A673 (cell line): ENCODE measurements at regions not wholly inside any gene's neighbourhood (a gene's known extent, or its start where the extent isn't known, plus 50 kb on each side); places are given as distances from the start of the nearest gene placed in this dataset.

ENCODE experiments used
- EZH2 ChIP-seq: fragments of 200-600 bp; sonication (generic); IDR thresholded peaks from 2 replicates; pipeline ENCODE4 v1.6.1; 2017; ENCODE audit warnings: borderline replicate concordance, low read depth, mild to moderate bottlenecking, mixed read lengths, antibody characterized with exemption, low read length; ENCODE audit not compliant: poor library complexity, severe bottlenecking
- TF ChIP-seq, protein P1 (sequence below): fragments of 300-800, 200-600 bp; sonication (generic); conservative IDR thresholded peaks from 2 replicates; pipeline ENCODE4 v1.5.1; 2017; ENCODE audit warnings: low read depth, mild to moderate bottlenecking, antibody characterized with exemption, low read length, moderate library complexity, mixed read lengths

DNA sequence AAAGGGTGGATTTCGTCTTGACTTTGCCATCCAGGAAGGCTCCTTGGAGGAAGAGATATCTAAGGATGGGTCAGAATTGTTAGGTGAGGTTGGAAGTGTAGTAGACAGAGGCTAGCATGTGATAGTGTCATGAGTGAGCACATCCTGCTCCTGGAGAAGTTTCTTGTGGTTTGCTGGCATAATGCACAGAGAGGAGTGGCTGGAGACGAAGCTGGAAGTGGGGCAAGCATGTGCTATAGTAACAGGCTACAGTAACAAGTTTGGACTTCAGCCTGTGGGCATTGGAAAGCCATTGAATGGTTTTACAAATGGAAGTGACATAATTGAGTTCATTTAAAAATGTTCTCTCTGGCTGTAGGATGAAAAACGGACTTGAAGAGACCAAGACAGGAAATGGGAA is 175.6 kb upstream of the VWC2 start:
- TF ChIP-seq, protein P1, sequence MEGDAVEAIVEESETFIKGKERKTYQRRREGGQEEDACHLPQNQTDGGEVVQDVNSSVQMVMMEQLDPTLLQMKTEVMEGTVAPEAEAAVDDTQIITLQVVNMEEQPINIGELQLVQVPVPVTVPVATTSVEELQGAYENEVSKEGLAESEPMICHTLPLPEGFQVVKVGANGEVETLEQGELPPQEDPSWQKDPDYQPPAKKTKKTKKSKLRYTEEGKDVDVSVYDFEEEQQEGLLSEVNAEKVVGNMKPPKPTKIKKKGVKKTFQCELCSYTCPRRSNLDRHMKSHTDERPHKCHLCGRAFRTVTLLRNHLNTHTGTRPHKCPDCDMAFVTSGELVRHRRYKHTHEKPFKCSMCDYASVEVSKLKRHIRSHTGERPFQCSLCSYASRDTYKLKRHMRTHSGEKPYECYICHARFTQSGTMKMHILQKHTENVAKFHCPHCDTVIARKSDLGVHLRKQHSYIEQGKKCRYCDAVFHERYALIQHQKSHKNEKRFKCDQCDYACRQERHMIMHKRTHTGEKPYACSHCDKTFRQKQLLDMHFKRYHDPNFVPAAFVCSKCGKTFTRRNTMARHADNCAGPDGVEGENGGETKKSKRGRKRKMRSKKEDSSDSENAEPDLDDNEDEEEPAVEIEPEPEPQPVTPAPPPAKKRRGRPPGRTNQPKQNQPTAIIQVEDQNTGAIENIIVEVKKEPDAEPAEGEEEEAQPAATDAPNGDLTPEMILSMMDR: no peak
- no peak for TF ChIP-seq EZH2
